KG1 (cell line): ENCODE measurements at regions not wholly inside any gene's neighbourhood (a gene's known extent, or its start where the extent isn't known, plus 50 kb on each side); places are given as distances from the start of the nearest gene placed in this dataset.
"Not testable (repeated sequence)": the region's sequence is repeated elsewhere in the genome, so short reads cannot be mapped to it uniquely, and the experiment has no call there.

Experiments used
- DNase-seq: peaks from one replicate; lab custom pipeline; 2025; lab: John Stamatoyannopoulos, UW

DNA sequence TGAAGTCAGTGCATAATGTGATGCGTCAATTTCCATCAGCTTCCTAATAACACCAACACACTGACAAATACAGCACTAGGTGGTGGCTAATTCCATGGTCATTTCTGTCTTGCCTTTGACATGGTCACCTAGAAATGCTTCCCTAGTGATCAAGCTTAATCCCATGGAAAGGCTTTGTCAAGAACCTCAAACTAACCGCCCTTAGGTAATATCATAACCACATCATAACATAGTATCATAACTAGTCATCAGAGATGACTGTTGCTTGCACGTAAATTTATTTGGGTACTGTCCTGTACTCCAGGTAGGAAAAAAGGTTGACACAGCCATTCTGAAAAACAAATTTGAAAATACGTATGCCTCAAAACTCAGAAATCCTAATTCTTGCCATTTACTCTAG, 471.8 kb downstream of the IRS1 start:
- no peak for DNase-seq

DNA sequence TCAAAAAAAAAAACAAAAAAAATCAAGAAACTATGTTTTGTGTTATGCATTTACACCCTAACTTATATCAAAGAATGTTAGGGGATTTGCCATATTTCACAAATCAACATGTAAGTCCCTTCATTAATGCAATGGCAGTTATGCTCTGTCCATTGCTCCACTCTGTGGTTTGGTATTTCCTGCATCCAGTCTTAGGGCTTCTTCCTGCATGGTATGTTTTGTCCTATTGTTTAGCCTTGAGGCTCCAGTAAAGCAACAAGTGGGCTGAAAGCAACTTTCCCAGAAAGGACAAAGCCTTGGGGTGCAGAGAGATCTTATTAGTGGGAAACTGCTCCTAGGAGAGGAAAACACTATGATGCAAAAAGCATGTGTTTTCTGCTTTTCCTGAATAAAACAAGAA, 474.1 kb downstream of the IRS1 start:
- no peak for DNase-seq

DNA sequence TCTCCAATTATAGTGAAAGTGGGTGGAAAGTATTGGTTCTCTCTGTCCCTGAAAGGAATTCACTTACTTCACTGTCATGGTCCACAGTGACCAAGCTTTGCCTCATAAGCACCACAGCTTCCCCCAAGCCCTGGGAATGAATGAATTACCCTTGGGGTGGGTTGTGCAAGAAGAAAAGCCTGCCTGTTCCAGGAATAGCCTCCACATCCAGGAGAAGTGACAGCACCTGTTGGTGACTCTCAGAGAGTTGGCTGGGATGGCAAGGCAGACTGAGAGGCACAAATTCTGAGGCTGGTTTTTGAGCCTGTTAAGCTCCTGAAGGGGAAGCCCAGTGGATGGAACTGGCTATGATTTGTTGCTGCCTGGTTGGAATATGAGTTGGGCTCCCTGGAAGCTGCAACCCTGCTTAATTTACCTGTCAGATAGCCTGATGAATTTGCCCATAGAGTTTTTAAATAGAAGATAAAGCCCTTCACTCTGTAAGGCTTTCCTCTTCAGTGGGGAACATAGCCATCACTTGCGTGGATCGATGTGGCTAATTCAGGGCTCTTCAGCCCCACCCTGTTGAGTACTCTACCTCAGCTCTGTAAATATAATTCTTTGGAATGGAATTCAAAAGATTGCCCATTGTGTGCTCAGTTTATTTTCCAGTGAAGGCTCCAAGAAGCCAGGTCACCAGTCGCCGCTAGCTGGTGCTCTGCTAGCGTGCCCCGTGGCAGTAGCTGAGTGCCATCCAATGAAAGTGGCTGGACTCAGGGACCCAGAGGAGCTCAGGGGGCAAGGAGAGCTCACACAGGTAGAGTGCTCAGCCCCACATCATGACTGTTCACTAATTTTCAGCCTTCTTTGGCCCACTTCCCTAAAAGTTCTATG, 479.3 kb downstream of the IRS1 start:
- DNase-seq = no peak

DNA sequence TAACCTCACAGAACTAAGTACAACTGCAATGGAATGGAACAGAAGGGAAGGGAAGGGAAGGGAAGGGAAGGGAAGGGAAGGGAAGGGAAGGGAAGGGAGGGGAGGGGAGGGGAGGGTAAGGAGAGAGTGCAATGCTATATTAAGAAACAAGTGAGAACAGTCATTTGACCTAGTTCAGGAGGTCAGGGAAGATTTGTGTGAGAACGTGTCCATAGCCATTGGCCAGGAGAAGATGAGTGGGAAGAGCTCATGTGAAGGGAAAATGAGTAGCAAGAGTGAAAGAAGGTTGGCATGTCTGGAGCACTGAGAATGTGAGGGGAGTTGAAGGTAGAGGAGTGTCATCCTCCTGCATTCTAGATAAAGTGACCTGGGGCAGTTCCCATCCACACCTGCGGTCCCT, 481.6 kb downstream of the IRS1 start:
- DNase-seq = no peak

DNA sequence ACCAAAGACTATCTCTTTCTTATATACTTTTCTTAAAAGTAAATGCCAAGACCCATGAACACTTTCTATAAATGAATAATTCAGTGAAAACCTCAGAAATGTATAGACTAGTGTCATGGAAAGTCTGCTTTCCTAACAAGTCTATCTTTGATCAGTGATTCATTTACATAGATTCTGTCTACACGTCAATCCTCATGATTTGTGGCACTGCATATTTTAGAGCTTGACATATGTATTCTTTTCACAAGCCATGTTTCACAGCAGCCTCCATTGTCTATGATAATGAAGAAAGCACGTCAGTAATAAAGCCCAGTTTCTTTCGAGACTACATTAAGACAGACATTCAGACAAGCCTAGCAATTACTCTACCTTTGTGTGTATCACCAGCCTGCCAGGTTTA, 486.6 kb downstream of the IRS1 start:
- DNase-seq = no peak

DNA sequence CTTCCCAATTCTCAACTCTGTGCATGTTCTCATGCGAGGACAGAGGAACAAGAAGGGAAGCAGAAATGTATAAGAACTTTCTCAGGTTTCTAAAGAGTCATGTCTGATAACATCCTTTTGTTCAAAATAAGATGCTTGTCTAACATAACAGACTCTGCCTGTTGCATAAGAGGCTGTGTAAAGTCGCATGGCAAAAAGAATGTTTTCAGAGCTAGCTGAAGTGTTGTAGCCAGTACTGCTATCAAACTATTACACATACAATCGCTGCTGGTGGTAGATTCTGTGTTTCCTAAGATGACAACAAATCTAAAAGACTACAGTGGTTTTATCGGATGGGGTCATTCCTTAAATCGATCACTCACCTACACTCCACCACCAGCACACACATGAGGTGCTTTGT, 487.5 kb downstream of the IRS1 start:
- no peak for DNase-seq

DNA sequence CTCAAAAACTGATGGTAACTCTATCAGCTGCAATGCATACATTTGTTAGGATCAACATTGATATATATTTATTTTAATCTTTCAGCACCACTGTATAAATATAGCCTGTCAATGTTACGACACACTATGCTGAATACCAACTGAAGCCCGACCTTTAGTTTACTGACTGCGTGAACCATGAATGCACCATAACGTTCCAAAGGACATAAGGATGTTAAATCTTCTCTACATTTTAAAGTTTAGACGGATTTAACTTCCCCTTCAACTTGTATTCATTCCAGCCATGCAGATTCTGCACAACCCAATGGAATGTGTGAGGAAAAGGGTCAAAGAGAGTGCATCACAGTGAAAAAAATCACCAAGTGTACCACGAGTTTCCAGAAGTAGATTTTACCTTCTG, 489.5 kb downstream of the IRS1 start:
- no peak for DNase-seq

DNA sequence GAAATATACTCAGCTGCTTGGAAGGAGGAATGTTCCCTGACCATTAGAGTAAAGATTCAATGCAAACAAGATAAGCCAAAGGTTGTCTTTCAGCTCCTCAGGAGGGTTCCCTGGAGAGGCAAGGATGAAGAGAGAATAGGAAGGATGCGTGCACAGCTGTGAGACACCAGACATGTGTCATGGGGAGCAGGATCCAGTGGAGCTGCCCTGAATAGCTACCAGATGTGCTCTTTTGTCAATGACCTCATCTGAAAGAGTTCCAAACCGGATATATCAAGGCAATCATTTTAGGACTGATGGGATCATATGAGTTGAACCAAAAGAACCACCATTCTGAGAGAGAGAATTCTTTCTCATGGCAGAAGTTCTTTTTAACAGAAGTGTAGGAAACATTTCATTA, 490.6 kb downstream of the IRS1 start:
- DNase-seq = no peak

DNA sequence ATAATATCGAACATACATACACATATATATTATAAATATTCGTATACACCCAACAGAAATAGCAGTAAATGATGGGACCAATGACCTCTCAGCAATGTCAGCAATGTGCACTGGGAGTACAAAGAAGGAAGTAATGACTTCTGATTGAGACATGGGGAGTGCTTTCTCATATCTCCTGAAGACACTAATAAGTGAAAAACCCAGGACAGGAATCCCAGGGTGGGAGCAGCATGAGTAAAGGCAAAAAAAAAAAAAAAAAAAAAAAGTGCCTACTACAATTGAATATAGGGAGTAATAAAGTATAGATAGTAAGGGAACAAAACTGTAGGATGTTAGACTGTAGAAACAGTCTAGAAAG, 491.3 kb downstream of the IRS1 start:
- DNase-seq = no peak

DNA sequence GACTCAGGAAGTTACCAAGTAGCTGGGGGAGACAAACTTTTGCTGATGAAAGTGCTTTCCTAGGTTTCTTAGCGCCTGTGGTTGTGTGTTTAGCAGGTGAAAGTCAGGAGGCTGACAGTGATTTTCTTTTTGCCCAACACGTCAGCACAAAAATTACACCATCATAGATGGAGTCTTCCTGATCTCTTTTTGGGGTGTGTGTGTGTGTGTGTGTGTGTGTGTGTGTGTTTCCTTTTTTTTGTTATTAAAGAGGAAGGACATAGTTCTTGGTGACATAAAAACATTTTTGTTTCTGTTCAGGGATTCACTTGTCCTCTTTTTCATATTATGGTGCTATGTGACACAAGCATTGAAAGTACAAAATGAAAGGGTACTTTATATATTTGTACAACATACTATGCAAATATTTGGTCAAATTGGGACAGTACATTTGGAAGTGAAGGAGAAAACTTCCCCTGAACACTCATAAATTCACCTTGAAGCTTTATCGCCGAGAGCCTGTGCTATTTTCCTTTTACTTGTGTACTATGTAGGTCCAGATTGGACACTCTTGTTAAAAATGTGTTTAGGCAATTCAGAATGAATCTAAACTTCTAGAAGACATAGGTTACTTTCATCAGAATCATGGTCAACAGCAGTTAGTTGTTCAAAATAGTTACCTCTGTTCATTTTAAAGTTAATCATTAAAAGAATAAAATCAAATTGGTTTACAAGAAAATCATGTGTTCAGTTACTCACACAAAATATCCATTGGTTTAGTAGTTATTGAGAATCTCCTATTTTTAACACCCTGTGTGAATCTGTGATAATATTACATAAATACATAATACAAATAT, 491.9 kb downstream of the IRS1 start:
- DNase-seq = no peak

DNA sequence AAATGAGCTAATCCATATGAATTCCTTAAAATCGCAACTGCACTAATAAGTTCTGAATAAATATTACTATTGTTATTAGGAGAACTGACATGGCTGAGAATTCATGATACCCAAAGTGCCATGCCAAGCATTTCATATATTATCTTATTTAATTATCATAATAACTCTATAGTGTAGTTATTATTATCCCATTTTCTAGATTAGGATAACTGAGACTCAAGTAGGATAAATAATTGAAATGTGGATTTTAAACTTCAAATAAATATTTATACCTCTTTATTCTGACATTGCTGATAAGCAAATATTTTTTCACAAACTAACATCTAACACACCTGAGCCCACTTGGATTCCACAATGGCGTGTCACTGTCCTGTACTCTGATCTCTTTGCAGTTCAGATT, 492.7 kb downstream of the IRS1 start:
- no peak for DNase-seq

DNA sequence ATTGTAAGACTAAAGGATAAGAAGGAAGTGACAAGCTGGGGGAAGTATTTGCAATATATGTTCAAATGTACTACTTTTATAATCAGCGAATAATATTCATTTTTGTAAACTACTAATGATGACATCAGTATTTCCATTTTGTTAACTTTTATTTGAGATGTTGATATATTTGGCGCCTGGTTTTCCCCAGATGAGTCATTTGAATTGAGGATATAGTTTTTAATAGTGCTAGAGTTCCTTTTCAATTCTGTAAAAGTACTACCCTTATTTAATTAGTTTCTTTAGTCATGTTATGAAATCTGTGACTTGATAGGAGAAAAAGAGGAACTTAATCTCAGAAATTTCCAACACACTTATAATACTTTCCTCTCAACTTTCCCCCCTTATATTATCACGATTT, 495.3 kb downstream of the IRS1 start:
- no peak for DNase-seq

DNA sequence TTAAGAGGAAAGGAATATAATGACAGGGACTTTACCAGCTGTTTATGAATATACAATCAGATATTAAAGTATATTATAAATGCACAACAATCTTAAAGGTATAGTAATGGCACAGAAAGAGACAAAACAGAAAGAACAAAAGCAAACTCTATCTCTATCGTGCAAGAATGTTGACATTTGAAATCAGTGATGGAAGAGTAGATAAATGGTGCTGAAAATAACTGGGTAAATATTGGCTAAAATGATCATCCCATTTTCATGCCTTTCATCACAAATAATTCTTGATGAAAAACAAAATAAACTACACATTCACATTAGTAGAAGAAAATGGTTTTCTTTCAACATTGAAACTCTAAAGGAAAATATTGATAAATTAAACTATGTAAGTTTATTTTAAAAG, 495.9 kb downstream of the IRS1 start:
- DNase-seq = no peak

DNA sequence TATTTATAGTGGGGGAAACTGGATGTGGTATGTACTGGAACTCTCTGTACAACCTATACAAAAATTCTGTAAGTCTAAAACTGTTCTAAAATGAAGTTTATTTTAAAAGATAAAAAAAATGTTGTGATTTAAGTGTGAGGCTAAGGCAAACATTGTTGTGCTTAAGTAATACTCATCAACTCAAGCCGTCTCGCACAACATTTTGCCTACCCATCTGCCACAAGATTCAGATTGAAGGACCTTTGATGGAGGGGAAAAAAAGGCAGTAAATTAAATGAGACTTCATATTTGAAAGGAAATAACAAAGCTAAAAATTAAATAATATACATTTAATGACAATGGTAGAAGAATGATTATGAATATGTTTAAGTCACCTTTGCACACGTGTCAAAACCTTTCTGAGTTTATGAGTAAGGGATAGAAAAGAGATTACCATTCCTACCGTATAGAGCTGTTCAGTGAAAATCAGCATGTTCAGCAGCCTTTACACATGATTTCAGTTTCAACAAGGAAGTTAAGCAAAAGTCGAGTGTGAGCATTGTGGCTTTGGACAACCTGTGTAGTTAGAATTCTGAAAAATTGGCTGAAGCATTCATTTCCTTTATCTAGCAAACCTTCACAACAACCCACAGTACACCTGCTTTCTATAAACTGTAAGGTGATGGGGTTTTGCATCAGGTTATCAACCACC, 499.3 kb downstream of the IRS1 start:
- DNase-seq = no peak

DNA sequence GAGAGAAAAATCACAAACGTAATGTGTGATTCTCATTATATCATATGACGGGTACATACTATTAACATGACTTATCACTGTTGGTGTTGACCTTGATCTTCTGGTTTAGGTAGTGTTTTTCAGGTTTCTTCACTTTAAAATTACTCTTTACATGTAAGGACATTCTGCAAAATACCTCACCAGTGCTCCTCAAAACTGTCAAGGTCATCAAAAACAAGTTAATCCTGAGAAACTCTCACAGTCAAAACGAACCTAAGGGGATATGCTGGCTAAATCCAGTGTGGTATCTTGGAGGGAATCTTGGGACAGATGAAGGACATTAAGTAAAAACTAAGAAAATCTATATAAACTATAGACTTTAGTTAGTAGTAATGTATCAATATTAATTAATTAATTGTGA, 499.8 kb downstream of the IRS1 start:
- no peak for DNase-seq

DNA sequence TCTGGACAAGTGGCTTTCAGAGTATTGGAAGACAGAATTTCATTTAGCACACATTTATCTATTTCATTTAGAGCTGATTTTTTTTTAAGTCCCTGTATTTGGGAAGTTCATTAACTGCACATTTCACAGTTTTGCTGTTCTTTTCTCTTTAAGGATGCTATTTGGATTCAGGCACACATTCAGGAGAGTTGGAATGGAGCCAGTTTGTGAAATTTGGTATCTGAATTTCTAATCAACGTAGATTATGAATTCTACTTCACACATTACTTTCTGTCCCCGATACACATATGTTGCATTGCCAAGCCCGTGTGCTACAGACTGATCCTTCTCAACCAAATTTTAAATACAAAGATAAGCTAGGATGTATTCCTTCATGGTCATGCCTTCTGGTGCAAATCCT, 503.9 kb downstream of the IRS1 start:
- DNase-seq = no peak

DNA sequence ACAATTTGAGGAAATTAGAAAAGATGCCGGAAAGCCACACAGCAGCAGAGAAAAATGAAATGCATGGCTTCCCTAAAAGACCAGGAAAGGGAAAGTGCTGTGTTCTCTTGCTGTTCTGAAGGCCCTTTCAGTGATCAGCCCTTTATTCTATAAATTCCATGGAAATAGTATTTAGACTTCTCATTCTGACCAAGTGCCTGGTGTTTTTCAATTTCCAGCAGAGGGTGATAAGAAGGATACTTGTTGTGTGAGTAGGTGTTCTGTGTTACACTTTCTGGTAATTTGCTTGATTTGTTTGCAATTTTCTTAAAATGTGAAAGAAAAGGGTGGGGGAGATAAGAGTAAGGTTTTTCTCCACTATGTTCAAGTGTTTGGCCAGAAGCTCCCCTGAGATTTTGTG, 504.5 kb downstream of the IRS1 start:
- no peak for DNase-seq

DNA sequence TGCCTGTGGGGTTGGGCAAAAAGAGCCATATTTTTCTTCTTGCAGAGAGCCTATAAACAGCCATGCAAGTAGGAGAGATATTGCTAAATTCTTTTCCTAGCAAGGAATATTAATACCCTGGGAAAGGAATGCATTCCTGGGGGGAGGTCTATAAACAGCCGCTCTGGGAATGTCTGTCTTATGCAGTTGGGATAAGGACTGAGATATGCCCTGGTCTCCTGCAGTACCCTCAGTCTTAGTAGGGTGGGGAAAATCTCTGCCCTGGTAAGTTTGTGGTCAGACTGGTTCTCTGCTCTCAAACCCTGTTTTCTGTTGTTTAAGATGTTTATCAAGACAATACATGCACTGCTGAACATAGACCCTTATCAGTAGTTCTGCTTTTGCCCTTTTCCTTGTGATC, 508.3 kb downstream of the IRS1 start:
- DNase-seq = not testable (repeated sequence)

DNA sequence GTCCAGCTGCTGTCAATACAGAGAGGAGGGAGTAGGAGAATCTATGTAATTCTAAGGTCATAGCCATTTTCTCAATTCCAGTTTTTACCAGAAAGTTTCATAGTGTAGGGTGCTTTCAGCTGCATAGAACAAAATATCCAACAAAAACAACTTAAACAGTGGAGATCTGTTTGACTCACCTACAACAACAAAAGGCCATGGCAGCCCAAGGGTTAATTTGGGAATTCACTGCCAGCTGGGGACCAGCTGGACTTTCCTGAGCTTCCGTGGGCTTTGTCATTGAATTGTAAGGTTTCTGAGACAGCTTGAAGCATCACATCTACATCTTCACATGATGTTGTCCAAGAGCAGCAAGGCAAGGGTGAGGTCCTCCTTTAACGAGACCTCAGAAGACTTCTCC, 512.7 kb downstream of the IRS1 start:
- DNase-seq = no peak

DNA sequence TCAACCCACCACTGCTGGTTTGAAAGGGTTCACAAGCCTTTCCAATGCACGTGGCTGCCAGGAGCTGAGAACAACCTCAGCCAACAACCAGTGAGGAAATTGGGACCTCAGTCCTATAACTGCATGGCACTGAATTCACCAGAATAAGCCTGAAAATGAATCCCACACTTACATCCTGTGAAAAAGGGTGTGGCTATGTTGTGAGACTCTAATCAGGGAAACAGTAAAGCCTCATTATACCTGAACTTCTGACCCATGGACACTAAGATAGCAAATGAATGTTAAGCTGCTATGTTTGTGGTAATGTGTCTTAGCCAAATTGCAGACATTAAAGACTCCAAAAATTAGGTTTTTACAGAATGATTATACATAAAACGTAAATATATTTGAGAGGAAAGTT, 515.8 kb downstream of the IRS1 start:
- DNase-seq = no peak

DNA sequence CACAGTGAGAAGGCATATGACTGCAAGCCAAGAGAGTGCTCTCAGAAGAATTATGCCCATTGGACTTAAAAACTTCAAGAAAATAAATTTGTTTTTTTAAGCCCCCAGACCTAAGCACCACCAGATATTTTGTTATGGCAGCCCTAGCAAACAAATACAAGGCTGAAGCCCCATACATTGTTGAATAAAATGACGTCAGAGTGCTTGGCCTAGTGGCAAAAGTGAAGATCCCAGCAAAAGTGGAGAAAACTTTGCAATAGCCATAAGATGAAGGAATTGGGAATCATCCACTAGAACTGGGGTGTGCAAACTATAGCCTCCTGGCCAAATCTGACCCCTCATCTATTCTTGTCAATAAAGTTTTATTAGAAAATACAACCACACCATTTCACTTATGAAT, 517.5 kb downstream of the IRS1 start:
- DNase-seq = no peak

DNA sequence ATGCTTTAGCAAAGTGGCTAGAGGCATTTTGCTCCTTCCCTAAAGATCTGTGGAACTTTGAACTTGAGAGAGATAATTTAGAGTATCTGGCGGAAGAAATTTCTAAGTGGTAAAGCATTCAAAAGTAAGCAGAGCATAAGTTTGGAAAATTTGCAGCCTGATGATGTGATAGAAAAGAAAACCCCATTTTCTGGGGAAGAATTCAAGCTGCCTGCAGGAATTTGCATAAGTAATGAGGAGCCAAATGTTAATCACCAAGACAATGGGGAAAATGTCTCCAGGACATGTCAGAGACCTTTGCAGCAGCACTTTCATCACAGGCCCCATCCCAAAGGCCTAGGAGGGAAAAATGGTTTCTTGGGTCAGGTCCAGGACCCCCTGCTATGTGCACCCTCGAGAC, 519.5 kb downstream of the IRS1 start:
- DNase-seq = not testable (repeated sequence)

DNA sequence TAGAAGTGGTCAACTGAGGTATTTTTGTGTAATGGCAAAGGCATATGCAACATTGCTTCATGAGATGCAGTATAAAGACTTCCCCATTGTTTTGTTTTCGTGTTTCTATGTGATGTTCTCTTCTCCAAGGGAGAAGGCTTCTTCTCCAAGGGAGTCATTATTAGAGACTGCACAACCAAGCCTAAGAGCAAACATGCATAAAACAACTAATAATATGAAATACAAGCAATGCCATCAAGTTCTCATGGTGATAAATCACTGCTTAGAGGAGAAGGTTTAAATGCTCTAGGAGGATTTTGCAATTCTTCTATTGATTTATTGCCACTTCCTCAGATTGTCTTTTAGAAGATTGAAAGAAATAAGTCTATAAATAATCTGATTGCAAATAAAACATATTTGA, 524.4 kb downstream of the IRS1 start:
- no peak for DNase-seq
